Right kidney (tissue), 1 donor: ENCODE measurements at regions not wholly inside any gene's neighbourhood (a gene's known extent, or its start where the extent isn't known, plus 50 kb on each side); places are given as distances from the start of the nearest gene placed in this dataset.

Experiments
- DNase-seq: peaks from one replicate; pipeline ENCODE4 v3.0.0-alpha.2; 2016

DNA sequence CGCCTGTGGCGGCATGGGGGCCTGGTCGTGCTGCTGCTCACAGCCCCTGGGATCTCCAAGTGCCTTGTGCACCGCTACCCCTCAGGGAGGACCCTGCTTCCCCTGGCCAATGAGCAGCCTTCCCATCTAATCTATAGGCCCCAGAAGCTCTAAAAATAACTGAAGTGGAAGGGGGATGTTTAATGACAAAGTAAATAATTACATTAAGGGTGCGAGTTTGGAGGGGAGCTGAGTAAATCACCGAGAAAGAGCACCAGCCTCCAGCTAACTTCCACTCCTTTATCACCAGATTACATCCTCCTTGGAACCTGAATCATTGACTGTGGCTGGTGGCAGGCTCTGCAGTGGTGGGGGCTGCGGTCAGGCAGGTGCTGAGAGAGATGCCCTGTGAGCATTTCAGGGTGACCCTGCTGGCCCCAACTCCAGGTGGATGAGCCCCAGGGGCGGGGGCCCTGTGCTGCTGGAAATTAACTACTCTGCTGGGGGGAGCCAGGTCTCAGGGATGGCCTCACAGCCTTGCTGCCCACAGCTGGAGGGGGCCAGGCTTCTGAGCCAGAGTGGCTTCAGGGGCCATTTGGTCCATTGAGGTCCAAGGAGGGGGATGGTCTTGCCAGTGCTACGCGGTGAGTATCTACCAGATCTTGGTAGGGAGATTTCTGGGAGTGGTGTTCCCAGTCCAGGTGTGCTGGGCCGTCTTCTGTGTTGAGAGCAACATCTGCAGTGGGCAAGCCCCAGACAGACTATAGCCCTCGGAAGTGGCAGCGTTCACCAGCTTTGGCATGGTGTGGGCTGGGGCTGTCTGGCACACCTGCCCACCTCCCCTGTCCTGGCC lies 74.2 kb downstream of the GLI2 start:
- DNase-seq, result no peak

DNA sequence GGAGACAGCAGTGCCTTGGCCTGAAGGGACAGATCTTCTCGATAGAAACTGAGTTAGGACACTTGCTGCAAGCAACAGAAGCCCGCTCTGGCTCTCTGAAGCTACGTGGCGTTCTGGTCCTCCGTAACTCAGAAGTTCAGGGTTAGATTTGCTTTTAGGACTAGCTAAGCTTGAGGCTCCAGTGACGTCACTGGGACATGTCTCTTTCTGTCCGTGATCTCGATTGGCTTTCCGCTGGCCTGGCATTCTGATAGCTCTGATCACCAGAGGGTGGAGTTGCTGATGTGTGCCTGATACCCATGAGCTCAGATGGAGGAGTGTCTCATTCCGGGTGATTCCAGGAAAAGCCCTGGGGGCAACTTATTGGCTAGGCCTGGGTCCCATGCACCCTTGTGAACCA lies 75.0 kb downstream of the GLI2 start:
- DNase-seq, result no peak

GRCh38 chr2:120812866-120813265 lies 77.2 kb downstream of the GLI2 start:
- no peak for DNase-seq

DNA sequence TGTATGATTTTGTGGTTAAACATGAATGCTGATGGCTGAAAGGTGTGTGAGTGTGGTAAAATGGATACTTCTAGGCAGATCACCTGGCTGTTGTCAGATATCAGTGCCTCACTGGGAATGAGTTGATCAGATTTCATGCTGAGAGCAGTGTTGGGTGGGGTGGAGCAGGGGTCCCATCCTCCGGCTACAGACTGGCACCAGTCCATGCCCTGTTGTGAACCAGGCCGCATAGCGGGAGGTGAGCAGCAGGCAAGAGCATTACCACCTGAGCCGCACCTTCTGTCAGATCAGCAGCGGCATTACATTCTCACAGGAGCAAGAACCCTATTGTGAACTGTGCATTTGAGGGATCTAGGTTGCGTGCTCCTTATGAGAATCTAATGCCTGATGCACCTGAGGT lies 78.7 kb downstream of the GLI2 start:
- no peak for DNase-seq

- DNase-seq, result no peak
These were observed 79.6 kb downstream of the GLI2 start for GRCh38 chr2:120815292-120815691.

DNA sequence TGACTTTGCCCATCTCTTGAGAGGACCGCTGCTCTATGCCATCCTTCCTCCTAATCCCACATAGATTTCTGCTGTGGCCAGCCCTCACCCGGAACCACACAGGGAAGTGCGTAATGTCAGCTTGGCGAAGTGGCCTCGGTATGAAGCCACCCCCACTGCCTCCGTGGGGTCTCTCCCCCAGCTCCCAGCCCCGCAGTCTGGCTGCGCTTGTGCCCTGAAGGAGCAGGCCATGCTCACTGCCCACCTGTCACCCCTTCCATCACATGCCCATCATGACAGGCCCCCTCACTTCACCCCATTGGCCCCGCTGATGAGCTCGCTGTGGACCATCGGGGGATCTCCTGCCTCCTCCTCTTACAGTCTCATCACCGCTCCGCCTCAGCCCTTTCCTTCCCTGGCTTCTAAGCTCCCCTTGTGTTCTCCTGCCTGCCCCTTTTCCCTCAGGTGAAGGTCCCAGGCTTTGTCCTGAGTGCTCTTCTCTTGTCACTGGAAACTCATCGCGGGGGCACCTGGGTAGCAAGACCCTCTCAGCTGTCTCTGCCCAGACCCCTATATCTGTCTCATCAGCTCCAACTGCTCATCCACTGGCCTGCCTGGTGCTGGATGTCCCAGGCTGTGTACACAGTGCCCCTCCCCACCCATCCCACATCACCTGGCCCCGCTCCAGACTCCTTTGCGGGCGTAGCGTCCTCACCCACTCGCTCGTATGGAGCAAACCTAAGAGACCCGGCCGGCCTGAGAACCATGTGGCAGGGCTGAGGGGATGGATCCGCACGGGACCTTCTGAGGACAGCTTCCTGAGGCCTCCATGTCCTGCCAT lies 81.7 kb downstream of the GLI2 start:
- no peak for DNase-seq

DNA sequence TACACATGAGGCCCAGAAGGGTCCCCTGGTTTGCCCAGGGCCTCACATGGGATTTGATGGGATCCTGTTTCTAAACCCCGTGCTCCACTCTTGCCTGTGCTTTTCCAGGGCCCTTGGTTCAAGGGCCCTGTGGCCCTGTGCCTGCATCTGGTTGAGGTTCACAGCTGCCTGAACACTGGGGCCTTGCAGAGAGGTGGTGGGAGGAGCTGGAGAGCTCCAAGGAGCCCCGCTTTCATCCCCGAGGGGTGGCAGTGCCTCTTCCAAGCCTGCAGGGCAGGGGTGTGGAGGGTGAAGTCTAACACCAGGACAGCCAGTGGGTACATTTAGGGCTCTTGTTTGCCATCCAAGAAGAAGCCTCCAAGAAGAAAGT lies 82.3 kb downstream of the GLI2 start:
- DNase-seq, result no peak

- no peak for DNase-seq
These were observed 82.8 kb downstream of the GLI2 start for GRCh38 chr2:120818441-120818920.

DNA sequence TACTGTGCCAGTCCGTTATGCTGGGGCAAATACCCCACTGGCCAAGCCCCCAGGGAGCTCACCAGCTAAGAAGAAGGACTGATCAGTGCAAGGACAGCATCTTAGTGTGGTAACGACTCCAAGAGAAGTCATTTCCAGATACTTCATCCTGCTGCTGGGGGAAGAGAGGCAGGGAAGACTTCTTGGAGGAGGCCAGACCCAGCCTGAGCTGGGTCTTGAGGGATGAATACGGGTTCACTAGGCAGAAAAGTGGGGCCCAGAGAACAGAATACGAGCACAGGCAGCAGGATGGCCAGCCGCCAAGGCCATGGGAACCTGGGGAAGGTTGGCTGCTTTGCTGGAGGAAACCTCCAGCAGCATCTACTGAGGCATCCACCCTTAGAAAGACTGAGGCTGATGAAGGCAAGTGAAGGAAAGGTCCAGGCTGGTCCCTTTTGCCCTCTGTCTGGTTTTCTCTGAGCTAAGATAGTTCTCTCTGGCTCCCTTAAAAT lies 84.1 kb downstream of the GLI2 start:
- no peak for DNase-seq

GRCh38 chr2:120820263-120820952 lies 84.7 kb downstream of the GLI2 start:
- DNase-seq, result peak; percentile 67

DNA sequence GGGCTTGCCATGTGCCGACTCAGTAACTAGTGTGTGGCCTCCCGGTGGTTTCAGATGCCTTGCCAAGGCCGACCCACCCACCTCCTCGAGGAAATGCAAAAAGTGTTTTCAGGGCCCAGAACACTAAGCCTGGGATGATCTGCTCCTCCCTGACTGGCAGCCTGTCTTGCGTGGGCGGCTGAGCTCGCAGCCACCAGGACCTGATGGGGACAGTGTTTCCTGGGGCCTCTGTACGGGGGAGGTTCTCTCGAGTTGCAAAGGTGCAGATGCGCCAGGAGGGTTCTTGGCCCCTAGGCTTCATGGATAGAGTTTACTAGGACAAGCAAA lies 85.2 kb downstream of the GLI2 start:
- DNase-seq, result no peak

- no peak for DNase-seq
These were observed 85.9 kb downstream of the GLI2 start for GRCh38 chr2:120821446-120822160.

GRCh38 chr2:120822933-120823332 lies 87.3 kb downstream of the GLI2 start:
- no peak for DNase-seq

- DNase-seq, result no peak
These were observed 87.9 kb downstream of the GLI2 start for GRCh38 chr2:120823551-120823950.

GRCh38 chr2:120824246-120824645 lies 88.6 kb downstream of the GLI2 start:
- DNase-seq, result no peak

DNA sequence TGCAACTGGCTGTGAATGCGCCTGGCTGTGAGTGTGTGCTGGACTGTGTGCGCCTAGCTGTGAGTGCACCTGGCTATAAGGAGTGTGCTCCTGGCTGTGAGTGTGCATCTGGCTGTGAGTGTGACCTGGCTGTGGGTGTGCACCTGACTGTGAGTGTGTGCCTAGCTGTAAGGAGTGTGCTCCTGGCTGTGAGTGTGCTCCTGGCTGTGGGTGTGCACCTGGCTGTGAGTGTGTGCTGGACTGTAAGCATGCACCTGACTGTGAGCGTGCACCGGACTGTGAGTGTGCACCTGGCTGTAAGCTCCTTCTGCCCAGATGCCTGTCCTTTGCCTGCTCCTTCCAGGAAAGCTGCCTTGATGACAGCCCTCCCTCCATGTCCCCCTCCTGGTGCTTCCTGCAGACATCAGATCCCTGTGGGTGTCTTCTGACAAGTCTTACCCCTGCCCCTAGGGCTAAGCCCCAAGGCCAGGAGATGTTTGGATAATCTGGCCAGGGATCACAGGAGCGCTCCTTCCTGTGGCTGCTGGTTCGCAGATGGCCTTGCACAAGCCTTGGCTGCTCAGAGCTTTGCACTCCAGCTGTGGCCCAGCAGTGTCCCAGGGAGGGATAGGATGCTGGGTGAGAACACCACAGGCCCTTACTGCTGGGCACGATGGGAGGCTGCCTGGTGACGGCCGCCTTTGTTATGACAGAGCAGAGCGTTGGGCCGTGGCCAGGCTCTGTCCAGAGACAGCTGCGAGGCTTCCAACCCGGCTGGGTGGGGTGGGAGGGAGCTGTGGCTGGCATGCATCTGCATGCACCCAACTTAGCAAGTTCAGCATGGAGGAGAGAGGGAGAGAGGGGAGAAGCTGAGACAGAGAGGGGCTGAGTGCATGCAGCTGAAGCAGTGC lies 89.9 kb downstream of the GLI2 start:
- DNase-seq, result peak; percentile 52

DNA sequence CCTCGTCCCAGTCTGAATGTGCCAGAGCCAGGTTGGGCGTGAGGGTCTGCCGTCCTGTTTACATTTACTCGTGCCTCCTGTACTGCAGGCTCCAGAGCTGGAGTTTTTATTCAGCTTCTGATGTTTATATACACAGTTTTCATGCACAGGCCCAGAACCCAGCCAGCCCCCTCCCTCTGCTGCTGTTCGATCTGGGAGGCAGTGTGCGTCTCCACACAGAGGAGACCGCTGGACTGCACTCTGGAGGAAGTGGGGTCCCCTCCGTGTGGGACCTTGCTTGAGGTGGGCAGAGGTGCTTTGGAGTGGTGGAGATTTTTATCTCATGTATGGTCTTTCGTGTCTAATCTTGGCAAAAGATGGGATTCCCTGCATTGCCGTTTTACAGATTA lies 90.6 kb downstream of the GLI2 start:
- no peak for DNase-seq

DNA sequence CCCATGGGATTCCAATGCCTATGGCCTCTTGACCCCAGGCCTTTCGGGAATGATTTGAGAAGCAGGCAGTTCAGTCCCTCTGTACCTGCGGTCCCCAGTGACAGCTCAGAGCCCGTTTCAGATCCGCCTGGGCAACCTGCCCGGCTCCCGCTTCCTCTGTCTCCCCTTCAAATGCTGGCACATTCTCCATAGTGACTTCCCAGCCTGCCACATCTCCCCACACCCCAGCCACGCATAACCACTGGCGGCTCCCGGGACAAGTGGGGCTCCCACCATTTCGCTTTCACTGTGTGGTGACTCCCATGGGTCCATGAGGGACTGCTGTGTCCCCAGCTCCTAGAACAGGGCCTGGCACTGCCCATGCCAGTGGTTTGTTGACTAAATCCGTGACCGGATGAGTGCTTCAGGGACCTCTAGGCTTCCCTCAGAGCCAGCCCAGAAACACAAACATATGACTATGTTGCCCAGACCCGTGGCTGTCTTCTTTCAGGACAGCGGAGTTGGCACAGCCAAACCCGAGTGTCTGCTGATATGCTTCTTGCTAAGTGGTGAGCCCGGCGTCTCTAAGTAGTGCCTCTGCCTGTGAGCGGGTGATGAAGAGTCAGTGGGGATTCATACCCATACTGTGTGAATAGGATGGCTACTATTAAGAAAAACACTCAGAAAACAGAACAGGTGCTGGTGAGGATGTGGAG lies 91.2 kb downstream of the GLI2 start:
- no peak for DNase-seq

DNA sequence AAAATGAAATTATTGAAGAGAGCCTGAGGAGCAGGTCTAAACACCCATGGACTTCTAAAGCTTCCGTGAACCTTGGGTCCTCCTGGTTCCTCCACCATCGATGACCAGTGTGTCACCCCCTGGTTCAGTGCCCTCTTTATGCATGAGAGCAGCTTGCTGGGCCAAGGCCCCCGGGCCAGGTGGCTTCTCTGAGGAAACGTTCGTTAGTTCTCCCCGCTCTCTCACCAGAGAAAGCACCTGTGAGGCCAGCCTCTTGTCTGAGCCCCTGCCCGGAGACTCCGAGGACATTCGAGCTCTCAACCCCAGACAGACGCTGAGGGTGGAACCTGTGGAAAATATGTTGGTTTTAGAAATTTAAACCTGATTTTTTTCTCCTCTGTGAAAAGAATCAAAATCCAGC lies 92.4 kb downstream of the GLI2 start:
- no peak for DNase-seq

DNA sequence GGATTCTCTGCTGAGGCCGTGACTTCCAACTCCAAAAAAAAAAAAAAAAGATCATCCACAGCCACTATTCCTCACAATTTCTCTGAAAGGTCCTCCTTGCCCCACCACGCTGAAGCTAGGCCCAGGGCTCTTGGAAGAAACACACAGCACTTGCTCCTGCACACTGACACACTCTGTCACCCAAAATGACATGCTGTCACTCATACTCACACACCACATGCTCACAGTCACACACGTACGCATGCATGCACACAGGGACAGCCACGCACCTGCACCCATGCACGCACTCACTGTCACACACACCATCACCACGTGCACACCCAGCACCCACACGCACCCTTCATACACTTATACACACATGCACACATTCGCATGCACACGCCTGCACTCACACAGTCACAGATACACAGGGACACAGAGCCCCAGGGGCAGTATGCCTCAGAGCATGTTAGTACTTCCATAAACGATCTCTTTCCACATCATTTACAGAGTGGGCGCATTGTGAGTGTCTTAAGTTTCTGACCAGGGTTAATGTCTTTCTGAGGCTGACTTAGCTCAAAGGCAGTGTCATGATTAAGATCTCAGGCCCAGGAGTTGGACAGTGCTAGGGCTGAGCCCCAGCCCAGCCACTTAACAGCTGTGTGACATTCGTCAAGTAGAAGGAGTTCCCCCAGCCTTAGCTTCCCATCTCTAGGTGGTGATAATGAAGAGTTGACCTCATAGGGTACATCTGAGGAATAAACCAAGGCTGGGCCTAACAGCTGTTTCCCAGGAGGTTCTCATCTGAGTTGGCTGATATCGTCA lies 93.4 kb downstream of the GLI2 start:
- no peak for DNase-seq
